ENCODE measurements at regions not wholly inside any gene's neighbourhood (a gene's known extent, or its start where the extent isn't known, plus 50 kb on each side); places are given as distances from the start of the nearest gene placed in this dataset.
A peak's percentile ranks its signal among the peaks of the same experiment; 100 is the strongest.

DNA sequence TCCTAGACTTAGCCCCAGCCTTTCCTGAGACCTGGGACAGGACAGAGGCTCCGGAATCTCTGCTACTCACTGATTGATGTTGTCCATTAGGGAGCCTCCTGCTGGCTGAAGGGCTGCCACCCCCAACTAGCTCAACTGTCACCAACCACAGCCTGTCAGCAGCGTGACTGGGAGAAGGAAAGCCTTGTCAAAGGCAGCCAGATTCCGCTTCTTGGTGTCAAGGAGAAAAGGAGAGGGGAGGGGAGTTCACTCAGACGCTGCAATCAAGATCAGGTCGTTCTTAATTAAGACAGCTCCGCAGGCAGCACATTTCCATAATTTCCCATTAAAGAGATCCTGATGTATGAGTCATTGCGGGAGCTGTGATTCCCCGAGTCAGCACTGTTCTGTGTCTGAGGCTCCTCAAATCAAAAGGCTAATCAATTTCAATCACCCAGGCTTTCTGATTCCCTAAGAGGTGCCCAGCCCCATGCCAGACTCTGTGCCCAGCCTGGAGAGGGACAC, 152.8 kb upstream of the ZBED5 start:
- H3K27me3 ChIP-seq (ENCODE audit: insufficient read depth, low read length) = no peaks in the 10 kb centered on the region

DNA sequence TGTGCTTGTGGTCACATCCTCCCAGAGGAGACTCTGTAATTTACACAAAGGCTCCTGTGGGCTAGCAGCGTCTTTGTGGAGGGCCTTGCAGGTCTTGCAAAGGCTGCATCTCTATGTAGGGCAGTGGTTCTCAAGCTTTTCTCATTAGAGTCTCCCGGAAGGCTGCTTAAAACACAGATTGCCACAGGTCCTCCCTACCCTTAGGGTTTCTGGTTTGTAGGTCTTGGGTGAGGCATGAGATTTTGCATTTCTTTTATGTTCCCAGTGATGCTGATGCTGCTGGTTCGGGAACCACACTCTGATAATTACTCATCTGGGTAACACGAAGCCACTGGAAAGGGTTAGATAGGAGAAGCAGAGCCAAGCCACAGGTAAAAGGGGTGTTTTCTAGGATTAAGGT, 151.3 kb upstream of the ZBED5 start:
- H3K18ac ChIP-seq (ENCODE audit: low read length) = no peak overlapping the region
- H2BK5ac ChIP-seq (ENCODE audit: low read depth, low read length, poor library complexity) = no peak overlapping the region
- no peak overlapping the region for H2BK120ac ChIP-seq (ENCODE audit: insufficient read depth, low read length, poor library complexity)
- WGBS (ENCODE audit: extremely low coverage, insufficient coverage, insufficient read length) = no CpG with 5 or more reads among the region's 4 CpGs
- no peak overlapping the region for H3K4ac ChIP-seq (ENCODE audit: low read depth, low read length)
- H2BK12ac ChIP-seq (ENCODE audit: low read length) = no peak overlapping the region
- H3K79me2 ChIP-seq (ENCODE audit: control insufficient read depth, insufficient read depth, low read length, poor library complexity) = no peaks in the 10 kb centered on the region
- H3K27ac ChIP-seq (ENCODE audit: low read depth, low read length) = no peak overlapping the region
- H3K9ac ChIP-seq (ENCODE audit: low read length) = no peak overlapping the region
- H2AFZ ChIP-seq (ENCODE audit: insufficient read depth, low read length, poor library complexity) = no peak overlapping the region
- no peaks in the 10 kb centered on the region for H3K4me1 ChIP-seq (ENCODE audit: control insufficient read depth in 1 of 2, insufficient read depth in 2 of 2, low read length in 2 of 2)
- DNase-seq = peak in 1 of 2 donors; percentile 5
- no peaks in the 10 kb centered on the region for H3K36me3 ChIP-seq (ENCODE audit: control insufficient read depth in 1 of 2, insufficient read depth in 2 of 2, low read length in 2 of 2)
- H4K12ac ChIP-seq (ENCODE audit: low read depth, low read length) = no peak overlapping the region
- H3K23ac ChIP-seq (ENCODE audit: low read length) = no peak overlapping the region
- no peak overlapping the region for H4K8ac ChIP-seq (ENCODE audit: low read depth, low read length)
- no peaks in the 10 kb centered on the region for H3K27me3 ChIP-seq (ENCODE audit: insufficient read depth, low read length)
- H4K91ac ChIP-seq (ENCODE audit: low read depth, low read length) = no peak overlapping the region
- H3K4me2 ChIP-seq (ENCODE audit: low read length) = no peak overlapping the region
- no peak overlapping the region for H3K4me3 ChIP-seq (ENCODE audit: low read depth, low read length)
- no peaks in the 10 kb centered on the region for H3K9me3 ChIP-seq (ENCODE audit: insufficient read depth, low read depth, low read length)
- H3K79me1 ChIP-seq (ENCODE audit: low read length) = no peaks in the 10 kb centered on the region
- no peak overlapping the region for H3K14ac ChIP-seq (ENCODE audit: low read length)
- H2AK5ac ChIP-seq (ENCODE audit: low read length) = no peak overlapping the region

More for the DNA sequence above, 152.8 kb upstream of the ZBED5 start:
- Histone ChIP-seq H3K9ac (ENCODE audit: low read length) (no peak overlapping the region), H2AFZ (ENCODE audit: insufficient read depth, low read length, poor library complexity) (no peak overlapping the region), H3K79me2 (ENCODE audit: control insufficient read depth, insufficient read depth, low read length, poor library complexity) (no peaks in the 10 kb centered on the region), H4K12ac (ENCODE audit: low read depth, low read length) (no peak overlapping the region), H3K79me1 (ENCODE audit: low read length) (no peaks in the 10 kb centered on the region), H2BK12ac (ENCODE audit: low read length) (no peak overlapping the region), H3K4me1 (ENCODE audit: control insufficient read depth in 1 of 2, insufficient read depth in 2 of 2, low read length in 2 of 2) (no peaks in the 10 kb centered on the region), H4K8ac (ENCODE audit: low read depth, low read length) (no peak overlapping the region), H2BK5ac (ENCODE audit: low read depth, low read length, poor library complexity) (no peak overlapping the region), H4K91ac (ENCODE audit: low read depth, low read length) (no peak overlapping the region), H3K9me3 (ENCODE audit: insufficient read depth, low read depth, low read length) (no peaks in the 10 kb centered on the region), H3K4me2 (ENCODE audit: low read length) (no peak overlapping the region), H3K14ac (ENCODE audit: low read length) (no peak overlapping the region), H3K4ac (ENCODE audit: low read depth, low read length) (no peak overlapping the region), H3K36me3 (ENCODE audit: control insufficient read depth in 1 of 2, insufficient read depth in 2 of 2, low read length in 2 of 2) (no peaks in the 10 kb centered on the region), H2AK5ac (ENCODE audit: low read length) (no peak overlapping the region), H3K18ac (ENCODE audit: low read length) (no peak overlapping the region), H2BK120ac (ENCODE audit: insufficient read depth, low read length, poor library complexity) (no peak overlapping the region), H3K4me3 (ENCODE audit: low read depth, low read length) (no peak overlapping the region), H3K23ac (ENCODE audit: low read length) (no peak overlapping the region), H3K27ac (ENCODE audit: low read depth, low read length) (no peak overlapping the region)
- no CpG with 5 or more reads among the region's 8 CpGs for WGBS (ENCODE audit: extremely low coverage, insufficient coverage, insufficient read length)
- DNase-seq = peak; percentile 19 to 39

DNA sequence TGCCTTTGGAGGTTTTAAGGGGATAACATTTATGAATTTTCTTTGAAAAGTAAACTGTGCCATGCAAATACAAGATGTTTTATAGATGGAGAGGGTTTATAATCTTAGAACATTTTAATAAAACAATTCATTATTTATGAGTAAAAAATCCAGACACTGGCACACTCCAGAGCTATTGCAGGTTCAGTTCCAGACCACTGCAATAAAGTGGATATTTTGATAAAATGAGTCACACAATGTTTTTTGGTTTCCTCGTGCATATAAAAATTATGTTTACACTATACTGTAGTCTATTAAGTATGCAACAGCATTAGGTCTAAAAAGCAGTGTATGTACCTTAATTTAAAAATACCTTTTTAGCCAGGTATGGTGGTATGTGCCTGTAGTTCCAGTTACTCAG, 146.2 kb upstream of the ZBED5 start:
- no peaks in the 10 kb centered on the region for H3K79me1 ChIP-seq (ENCODE audit: low read length)
- no peak for DNase-seq
- no peak overlapping the region for H2BK12ac ChIP-seq (ENCODE audit: low read length)
- H3K4me2 ChIP-seq (ENCODE audit: low read length) = no peak overlapping the region
- no peak overlapping the region for H3K9ac ChIP-seq (ENCODE audit: low read length)
- no peaks in the 10 kb centered on the region for H3K36me3 ChIP-seq (ENCODE audit: control insufficient read depth in 1 of 2, insufficient read depth in 2 of 2, low read length in 2 of 2)
- H3K27ac ChIP-seq (ENCODE audit: low read depth, low read length) = no peak overlapping the region
- H3K23ac ChIP-seq (ENCODE audit: low read length) = no peak overlapping the region
- no peaks in the 10 kb centered on the region for H3K4me1 ChIP-seq (ENCODE audit: control insufficient read depth in 1 of 2, insufficient read depth in 2 of 2, low read length in 2 of 2)
- peaks cover 3% of the 10 kb centered on the region for H3K9me3 ChIP-seq (ENCODE audit: insufficient read depth, low read depth, low read length)
- no peak overlapping the region for H3K4ac ChIP-seq (ENCODE audit: low read depth, low read length)
- H3K79me2 ChIP-seq (ENCODE audit: control insufficient read depth, insufficient read depth, low read length, poor library complexity) = no peaks in the 10 kb centered on the region
- H3K14ac ChIP-seq (ENCODE audit: low read length) = no peak overlapping the region
- no peaks in the 10 kb centered on the region for H3K27me3 ChIP-seq (ENCODE audit: insufficient read depth, low read length)
- no peak overlapping the region for H2AFZ ChIP-seq (ENCODE audit: insufficient read depth, low read length, poor library complexity)
- H3K18ac ChIP-seq (ENCODE audit: low read length) = no peak overlapping the region
- WGBS (ENCODE audit: extremely low coverage, insufficient coverage, insufficient read length) = no CpG with 5 or more reads among the region's 1 CpG
- H3K4me3 ChIP-seq (ENCODE audit: low read depth, low read length) = no peak overlapping the region
- H2BK120ac ChIP-seq (ENCODE audit: insufficient read depth, low read length, poor library complexity) = no peak overlapping the region
- no peak overlapping the region for H4K91ac ChIP-seq (ENCODE audit: low read depth, low read length)
- no peak overlapping the region for H2AK5ac ChIP-seq (ENCODE audit: low read length)
- no peak overlapping the region for H4K8ac ChIP-seq (ENCODE audit: low read depth, low read length)
- H2BK5ac ChIP-seq (ENCODE audit: low read depth, low read length, poor library complexity) = no peak overlapping the region
- no peak overlapping the region for H4K12ac ChIP-seq (ENCODE audit: low read depth, low read length)

GRCh38 chr11:11003226-11003625, 145.4 kb upstream of the ZBED5 start:
- Histone ChIP-seq H2AK5ac (ENCODE audit: low read length) (no peak overlapping the region), H3K79me1 (ENCODE audit: low read length) (no peaks in the 10 kb centered on the region), H3K4me2 (ENCODE audit: low read length) (no peak overlapping the region), H2BK5ac (ENCODE audit: low read depth, low read length, poor library complexity) (no peak overlapping the region), H3K27ac (ENCODE audit: low read depth, low read length) (no peak overlapping the region), H3K23ac (ENCODE audit: low read length) (no peak overlapping the region), H4K8ac (ENCODE audit: low read depth, low read length) (no peak overlapping the region), H3K4me3 (ENCODE audit: low read depth, low read length) (no peak overlapping the region), H3K4ac (ENCODE audit: low read depth, low read length) (no peak overlapping the region), H3K14ac (ENCODE audit: low read length) (no peak overlapping the region), H2BK120ac (ENCODE audit: insufficient read depth, low read length, poor library complexity) (no peak overlapping the region), H2BK12ac (ENCODE audit: low read length) (no peak overlapping the region), H2AFZ (ENCODE audit: insufficient read depth, low read length, poor library complexity) (no peak overlapping the region), H4K12ac (ENCODE audit: low read depth, low read length) (no peak overlapping the region), H3K36me3 (ENCODE audit: control insufficient read depth in 1 of 2, insufficient read depth in 2 of 2, low read length in 2 of 2) (no peaks in the 10 kb centered on the region), H3K79me2 (ENCODE audit: control insufficient read depth, insufficient read depth, low read length, poor library complexity) (no peaks in the 10 kb centered on the region), H3K27me3 (ENCODE audit: insufficient read depth, low read length) (no peaks in the 10 kb centered on the region), H3K18ac (ENCODE audit: low read length) (no peak overlapping the region), H3K9ac (ENCODE audit: low read length) (no peak overlapping the region), H3K9me3 (ENCODE audit: insufficient read depth, low read depth, low read length) (peaks cover 3% of the 10 kb centered on the region), H3K4me1 (ENCODE audit: control insufficient read depth in 1 of 2, insufficient read depth in 2 of 2, low read length in 2 of 2) (no peaks in the 10 kb centered on the region), H4K91ac (ENCODE audit: low read depth, low read length) (no peak overlapping the region)
- WGBS (ENCODE audit: extremely low coverage, insufficient coverage, insufficient read length) = no CpG with 5 or more reads among the region's 3 CpGs
- no peak for DNase-seq

Data from trophoblast cell (in vitro differentiated cells and primary cell).